ENCODE measurements at regions not wholly inside any gene's neighbourhood (a gene's known extent, or its start where the extent isn't known, plus 50 kb on each side); places are given as distances from the start of the nearest gene placed in this dataset.

DNA sequence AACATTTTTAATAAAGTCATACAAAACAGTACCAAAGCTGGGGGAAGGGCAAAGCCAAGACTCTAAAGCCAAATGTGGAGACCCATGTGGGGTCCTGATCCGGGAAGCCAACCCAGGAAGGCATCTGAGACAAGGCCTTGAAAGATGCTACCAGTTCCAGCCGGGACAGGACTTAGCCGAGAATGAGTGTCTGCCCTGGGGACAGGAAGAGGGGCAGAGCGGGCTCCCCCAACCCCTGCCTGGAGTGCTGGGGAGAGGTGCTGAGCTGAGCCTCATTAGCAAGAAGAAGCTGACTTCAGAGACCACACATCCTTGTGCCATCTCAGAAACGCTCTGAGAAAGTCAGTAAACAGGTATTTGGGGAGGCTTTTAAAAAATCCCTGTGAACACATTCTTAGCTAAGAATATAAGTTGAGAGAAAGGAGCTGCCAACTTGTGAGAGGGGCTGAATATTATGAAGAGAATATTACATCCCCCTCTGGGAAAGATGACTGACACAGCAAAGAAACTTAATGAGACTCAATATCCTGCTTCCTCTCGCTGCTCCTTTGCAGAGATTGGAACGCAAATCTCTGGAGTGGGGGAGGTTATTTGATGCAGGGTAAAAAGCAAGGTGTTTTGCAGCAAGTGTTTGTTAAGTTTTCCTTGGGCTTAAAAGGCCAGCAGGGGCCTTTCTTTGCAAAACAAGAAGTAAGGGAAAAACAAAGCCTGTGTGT, 103.3 kb upstream of the KCND3 start:
- H3K36me3 ChIP-seq = no peaks in the 10 kb centered on the region
- H3K4me3 ChIP-seq = no peak overlapping the region
- no peaks in the 10 kb centered on the region for H3K27me3 ChIP-seq
- no peak overlapping the region for H3K27ac ChIP-seq
- H3K9me3 ChIP-seq = no peaks in the 10 kb centered on the region
- H3K4me1 ChIP-seq = no peaks in the 10 kb centered on the region
- intact Hi-C loops (cut with DNase I) = no loop called here
- TF ChIP-seq CTCF (IDR thresholded peaks at IDR 0.05) = no peak
- no peak overlapping the region for H3K9ac ChIP-seq (ENCODE audit: low read depth in 2 of 2, low read length in 2 of 2)
- no peak for DNase-seq

GRCh38 chr1:112093372-112093694, 103.9 kb upstream of the KCND3 start:
- no peak overlapping the region for H3K9ac ChIP-seq (ENCODE audit: low read depth in 2 of 2, low read length in 2 of 2)
- intact Hi-C loops (cut with DNase I) = no loop called here
- DNase-seq = no peak
- no peaks in the 10 kb centered on the region for H3K36me3 ChIP-seq
- no peak overlapping the region for H3K4me3 ChIP-seq
- H3K27me3 ChIP-seq = no peaks in the 10 kb centered on the region
- H3K9me3 ChIP-seq = no peaks in the 10 kb centered on the region
- no peaks in the 10 kb centered on the region for H3K4me1 ChIP-seq
- no peak overlapping the region for H3K27ac ChIP-seq
- no peak for TF ChIP-seq CTCF (IDR thresholded peaks at IDR 0.05)

DNA sequence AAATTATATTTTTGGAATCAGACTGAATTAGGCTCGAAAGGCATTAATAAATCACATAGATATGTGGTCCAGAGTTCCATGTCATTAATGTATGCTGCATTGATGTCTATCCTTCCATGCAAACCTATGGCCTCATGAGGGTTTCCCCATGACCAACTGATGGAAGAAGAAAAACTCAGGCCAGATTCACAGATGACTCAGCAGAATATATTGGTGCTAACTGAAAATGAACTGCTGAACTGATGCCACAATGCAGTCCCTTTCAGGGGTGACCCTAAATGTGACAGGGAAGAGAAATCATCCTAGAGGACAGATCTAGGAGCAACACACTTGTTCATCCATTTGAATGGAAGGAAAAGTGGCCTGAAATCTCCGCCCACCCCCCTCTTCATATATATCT, 110.5 kb upstream of the KCND3 start:
- no peak overlapping the region for H3K9ac ChIP-seq (ENCODE audit: low read depth in 2 of 2, low read length in 2 of 2)
- no peak for TF ChIP-seq CTCF (IDR thresholded peaks at IDR 0.05)
- no peak overlapping the region for H3K4me3 ChIP-seq
- H3K27ac ChIP-seq = no peak overlapping the region
- H3K9me3 ChIP-seq = no peaks in the 10 kb centered on the region
- no peak for DNase-seq
- intact Hi-C loops (cut with DNase I) = no loop called here
- no peaks in the 10 kb centered on the region for H3K27me3 ChIP-seq
- H3K36me3 ChIP-seq = no peaks in the 10 kb centered on the region
- H3K4me1 ChIP-seq = no peaks in the 10 kb centered on the region

DNA sequence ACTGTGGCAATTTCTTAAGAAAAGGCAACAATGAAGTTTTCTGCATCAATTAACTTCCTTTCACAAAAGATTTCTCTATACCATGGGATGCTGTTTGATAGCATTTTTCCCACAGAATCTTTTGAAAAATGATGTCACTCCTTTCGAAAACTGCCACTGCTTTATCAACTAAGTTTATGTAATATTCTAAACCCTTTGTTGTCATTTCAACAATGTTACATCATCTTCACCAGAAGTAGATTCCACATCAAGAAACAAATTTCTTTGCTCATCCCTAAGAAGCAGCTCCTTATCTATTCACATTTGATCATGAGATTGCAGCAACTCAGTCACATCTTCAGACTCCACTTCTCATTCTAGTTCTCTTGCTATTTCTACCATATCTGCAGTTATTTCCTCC, 116.1 kb upstream of the KCND3 start:
- H3K36me3 ChIP-seq = no peaks in the 10 kb centered on the region

GRCh38 chr1:112110031-112110430, 120.6 kb upstream of the KCND3 start:
- no peak for DNase-seq
- Histone ChIP-seq H3K27me3 (no peaks in the 10 kb centered on the region), H3K9ac (ENCODE audit: low read depth in 2 of 2, low read length in 2 of 2) (no peak overlapping the region), H3K36me3 (no peaks in the 10 kb centered on the region), H3K9me3 (no peaks in the 10 kb centered on the region), H3K27ac (no peak overlapping the region), H3K4me1 (no peaks in the 10 kb centered on the region), H3K4me3 (no peak overlapping the region)
- intact Hi-C loops (cut with DNase I) = no loop called here
- no peak for TF ChIP-seq CTCF (IDR thresholded peaks at IDR 0.05)

More for the DNA sequence above, 116.1 kb upstream of the KCND3 start:
- no peaks in the 10 kb centered on the region for H3K27me3 ChIP-seq
- no peaks in the 10 kb centered on the region for H3K4me1 ChIP-seq
- no peak overlapping the region for H3K4me3 ChIP-seq
- intact Hi-C loops (cut with DNase I) = no loop called here
- H3K9me3 ChIP-seq = no peaks in the 10 kb centered on the region
- TF ChIP-seq CTCF (IDR thresholded peaks at IDR 0.05) = no peak
- H3K27ac ChIP-seq = no peak overlapping the region
- H3K9ac ChIP-seq (ENCODE audit: low read depth in 2 of 2, low read length in 2 of 2) = no peak overlapping the region
- DNase-seq = no peak
